ENCODE measurements at regions not wholly inside any gene's neighbourhood (a gene's known extent, or its start where the extent isn't known, plus 50 kb on each side); places are given as distances from the start of the nearest gene placed in this dataset.
"Not testable (repeated sequence)": the region's sequence is repeated elsewhere in the genome, so short reads cannot be mapped to it uniquely, and the experiment has no call there.

DNA sequence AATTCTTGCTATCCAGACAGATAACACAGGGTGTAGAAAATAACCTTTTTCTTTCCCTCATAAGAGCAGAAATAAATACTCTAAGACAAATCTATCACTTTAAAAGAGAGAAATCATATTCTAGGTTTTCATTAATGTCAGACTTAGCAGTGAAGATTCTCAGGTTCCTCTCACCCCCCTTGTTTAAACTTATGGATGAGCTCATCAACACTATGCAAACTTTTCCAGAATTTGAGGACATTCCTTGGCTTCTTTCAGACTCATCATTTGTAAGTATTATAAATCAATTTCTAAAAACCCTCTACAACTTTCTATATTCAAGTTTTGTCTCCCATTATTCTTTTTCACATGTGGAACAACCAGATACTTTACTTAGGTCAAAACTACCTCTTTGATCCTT is 374.9 kb upstream of the TRPC7 start:
- no peak for DNase-seq (ENCODE audit: low read depth)

DNA sequence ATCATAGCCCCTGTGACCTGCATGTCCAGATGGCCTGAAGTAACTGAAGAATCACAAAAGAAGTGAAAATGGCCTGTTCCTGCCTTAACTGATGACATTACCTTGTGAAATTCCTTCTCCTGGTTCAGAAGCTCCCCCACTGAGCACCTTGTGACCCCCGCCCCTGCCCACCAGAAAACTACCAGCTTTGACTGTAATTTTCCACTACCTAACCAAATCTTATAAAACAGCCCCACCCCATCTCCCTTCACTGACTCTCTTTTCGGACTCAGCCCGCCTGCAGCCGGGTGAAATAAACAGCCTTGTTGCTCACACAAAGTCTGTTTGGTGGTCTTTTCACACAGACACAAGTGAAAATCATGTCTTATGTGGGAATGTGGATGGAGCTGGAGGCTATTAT is 373.9 kb upstream of the TRPC7 start:
- not testable (repeated sequence) for DNase-seq (ENCODE audit: low read depth)

DNA sequence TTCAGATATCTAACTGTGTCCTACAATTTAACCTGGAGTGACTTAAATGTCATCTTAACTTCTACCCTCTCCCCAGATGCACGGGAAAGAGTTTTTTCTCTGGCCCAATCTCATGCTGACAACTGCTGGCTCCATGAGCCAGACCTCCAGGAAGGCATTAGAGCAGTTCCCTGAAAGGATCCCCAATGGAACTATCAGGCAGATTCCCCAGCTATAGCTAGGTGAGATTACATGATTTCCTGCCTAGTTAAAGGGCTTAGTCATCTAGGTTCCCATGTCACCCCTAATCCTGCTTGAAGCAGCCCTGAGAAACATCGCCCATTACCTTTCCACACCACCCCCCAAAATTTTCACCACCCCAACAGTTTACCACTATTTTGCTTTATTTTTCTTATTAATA is 373.5 kb upstream of the TRPC7 start:
- DNase-seq (ENCODE audit: low read depth) = no peak

DNA sequence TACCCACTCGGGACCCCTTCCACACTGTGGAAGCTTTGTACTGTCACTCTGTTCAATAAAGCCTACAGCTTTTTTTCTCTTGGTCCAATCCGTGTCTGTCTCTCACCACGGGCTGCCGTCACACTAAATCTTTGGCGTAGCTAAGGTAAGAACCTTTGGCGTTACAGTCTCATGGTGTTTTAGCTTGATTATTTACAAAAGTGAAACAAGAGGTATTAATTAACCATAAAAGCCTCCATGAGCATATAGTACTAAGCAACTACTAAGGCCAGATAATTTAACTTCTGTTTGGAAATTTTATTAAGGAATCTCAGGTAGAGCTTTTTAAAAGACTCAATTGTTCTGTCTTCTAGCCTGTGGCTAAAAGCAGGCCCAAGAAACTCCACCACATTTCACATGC is 370.7 kb upstream of the TRPC7 start:
- DNase-seq (ENCODE audit: low read depth) = no peak

GRCh38 chr5:136735611-136736010 is 370.3 kb upstream of the TRPC7 start:
- not testable (repeated sequence) for DNase-seq (ENCODE audit: low read depth)

GRCh38 chr5:136734628-136735027 is 369.3 kb upstream of the TRPC7 start:
- no peak for DNase-seq (ENCODE audit: low read depth)

- DNase-seq (ENCODE audit: low read depth) = no peak
Observed at GRCh38 chr5:136732751-136733150, 367.4 kb upstream of the TRPC7 start.

DNA sequence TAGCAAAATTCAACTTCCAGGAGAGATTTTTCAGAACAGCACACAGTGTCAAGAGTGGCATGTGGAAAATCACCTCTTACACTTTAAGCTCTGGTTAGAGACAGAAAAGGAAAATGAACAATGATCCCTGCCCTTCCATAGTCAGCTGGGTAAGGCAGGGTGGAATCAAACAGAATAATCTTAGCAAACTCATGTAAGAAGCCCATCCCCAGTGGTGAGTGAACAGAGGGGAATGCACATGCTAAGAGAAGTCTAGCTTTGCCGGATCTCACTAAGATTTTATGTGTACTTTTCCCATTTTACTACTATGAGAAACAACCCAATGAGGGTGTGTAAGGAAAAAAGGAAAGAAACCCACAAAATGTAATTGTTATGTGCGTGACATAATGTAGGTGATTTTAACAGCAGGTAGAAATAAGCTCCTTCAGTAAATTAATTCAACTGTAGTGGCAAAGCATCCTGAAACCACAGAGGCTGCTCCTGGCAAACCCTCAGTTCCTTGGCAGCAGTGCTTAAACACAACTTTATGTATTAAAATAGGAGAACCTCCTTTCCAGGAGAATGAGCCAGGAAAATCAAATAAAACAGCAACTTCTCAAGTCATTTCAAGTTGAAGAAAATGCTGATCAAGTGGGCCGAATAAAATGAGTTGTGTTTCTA is 366.0 kb upstream of the TRPC7 start:
- DNase-seq (ENCODE audit: low read depth) = no peak

- DNase-seq (ENCODE audit: low read depth) = no peak
Observed at GRCh38 chr5:136730426-136730825, 365.1 kb upstream of the TRPC7 start.

DNA sequence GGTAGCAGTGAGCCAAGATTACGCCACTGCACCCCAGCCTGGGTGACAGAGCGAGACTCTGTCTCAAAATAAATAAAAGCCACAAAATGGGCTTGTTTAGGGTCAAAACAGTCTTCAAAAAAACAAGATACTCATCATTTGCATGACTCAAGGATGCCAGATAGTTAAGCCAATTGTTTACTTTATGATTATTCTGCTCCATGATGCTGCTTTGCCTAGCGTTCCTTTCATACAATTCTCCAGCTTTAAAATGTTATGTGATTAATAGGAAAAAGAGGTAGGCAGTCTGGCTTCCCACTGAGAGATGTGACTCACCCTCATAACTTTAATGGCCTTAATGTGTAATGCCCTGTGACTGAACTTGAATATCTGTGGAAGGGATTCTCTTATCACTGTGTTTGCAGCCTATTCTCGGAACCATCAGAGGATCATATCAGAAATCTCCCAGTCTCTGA is 364.6 kb upstream of the TRPC7 start:
- DNase-seq (ENCODE audit: low read depth) = peak; percentile 69

DNA sequence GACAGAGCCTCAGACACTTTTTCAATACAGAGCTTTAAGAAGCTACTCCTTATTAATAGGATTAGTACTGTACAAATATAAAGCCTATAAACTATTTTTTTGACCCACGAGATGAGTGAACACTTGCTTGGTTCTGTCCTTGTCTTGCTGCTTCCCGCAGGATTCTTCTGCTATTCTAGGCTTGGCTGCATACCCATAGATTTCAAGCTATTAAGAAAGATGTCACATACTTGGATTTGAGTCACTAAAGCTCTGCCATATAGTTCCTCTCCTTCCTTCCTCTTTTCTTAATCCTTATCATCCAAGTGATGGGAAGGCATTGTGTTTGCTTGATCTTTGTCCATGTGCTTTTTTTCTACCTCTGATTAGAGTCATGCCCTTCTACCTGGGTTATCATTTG is 361.2 kb upstream of the TRPC7 start:
- DNase-seq (ENCODE audit: low read depth) = no peak

DNA sequence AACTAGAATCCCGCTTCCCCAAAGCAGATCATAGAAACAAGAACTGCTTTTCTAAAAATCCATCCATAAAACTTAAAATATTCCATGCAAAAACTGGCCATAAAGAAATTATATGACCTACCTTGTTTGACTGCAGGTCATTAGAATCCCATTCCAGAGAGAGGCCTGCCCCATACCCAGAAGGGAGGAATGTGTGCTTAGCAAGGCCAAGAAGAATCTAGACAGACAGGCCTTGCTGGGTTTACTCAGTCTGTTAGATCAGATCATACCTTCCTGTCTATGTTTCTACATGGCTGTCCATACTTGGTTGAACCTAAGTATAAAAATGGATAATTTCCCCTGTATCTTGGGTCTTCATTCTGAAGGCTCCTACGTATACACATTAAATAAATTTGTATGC is 358.8 kb upstream of the TRPC7 start:
- DNase-seq (ENCODE audit: low read depth) = no peak

- no peak for DNase-seq (ENCODE audit: low read depth)
Observed at GRCh38 chr5:136722581-136722980, 357.2 kb upstream of the TRPC7 start.

GRCh38 chr5:136722086-136722485 is 356.7 kb upstream of the TRPC7 start:
- no peak for DNase-seq (ENCODE audit: low read depth)

DNA sequence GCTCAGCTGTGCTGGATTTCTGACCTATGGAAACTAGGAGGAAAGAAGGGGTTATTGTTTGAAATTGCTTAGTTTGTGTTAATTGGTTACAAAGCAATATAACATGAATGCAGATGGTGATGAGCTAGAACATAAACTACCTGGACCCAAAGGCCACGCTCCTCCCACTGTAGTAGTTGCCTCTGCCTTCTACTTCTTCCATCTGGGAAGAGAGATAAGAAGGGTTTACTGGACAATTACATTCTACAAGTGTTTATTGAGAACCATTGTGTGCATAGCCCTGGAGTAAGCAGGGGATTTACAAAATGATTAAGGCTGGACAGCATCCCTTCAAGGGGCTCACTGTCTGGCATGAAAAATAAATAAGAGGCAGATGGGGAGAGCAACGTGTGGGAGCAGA is 355.3 kb upstream of the TRPC7 start:
- no peak for DNase-seq (ENCODE audit: low read depth)

DNA sequence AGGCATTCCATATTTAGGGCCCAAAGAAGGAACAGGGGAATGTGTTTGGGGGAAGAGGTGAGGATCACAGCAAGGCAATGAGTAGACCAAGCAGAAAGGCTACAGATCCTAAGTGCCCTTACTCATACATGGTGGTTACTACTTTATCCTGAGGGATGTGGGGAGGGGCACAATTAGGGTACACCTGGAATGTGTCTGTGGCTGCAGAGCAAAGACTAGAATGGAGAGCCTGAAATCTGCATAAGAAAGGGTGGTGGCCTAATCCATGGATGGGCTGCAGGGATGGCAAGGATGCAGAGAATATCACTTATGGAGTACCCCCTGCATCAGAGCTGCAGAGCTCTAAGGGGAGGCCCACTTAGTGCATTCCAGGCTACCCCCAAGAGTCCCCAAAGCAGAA is 352.6 kb upstream of the TRPC7 start:
- DNase-seq (ENCODE audit: low read depth) = no peak

DNA sequence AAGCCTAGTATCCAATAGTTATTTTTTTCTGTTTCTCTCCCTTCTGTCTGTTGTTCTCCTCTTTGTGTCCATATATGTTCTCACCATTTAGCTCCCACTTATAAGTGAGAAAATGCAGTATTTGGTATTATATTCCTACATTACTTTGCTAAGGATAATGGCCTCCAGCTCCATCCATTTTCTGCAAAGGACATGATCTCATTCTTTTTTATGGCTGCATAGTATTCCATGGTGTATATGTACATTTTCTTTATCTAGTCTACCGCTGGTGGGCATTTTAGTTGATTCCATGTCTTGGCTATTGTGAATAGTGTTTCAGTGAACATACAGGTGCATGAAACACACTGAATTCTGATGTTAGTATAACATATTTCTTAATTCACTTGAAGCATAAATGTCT is 348.9 kb upstream of the TRPC7 start:
- DNase-seq (ENCODE audit: low read depth) = no peak

- no peak for DNase-seq (ENCODE audit: low read depth)
Observed at GRCh38 chr5:136712628-136713027, 347.3 kb upstream of the TRPC7 start.

GRCh38 chr5:136710834-136711233 is 345.5 kb upstream of the TRPC7 start:
- no peak for DNase-seq (ENCODE audit: low read depth)

DNA sequence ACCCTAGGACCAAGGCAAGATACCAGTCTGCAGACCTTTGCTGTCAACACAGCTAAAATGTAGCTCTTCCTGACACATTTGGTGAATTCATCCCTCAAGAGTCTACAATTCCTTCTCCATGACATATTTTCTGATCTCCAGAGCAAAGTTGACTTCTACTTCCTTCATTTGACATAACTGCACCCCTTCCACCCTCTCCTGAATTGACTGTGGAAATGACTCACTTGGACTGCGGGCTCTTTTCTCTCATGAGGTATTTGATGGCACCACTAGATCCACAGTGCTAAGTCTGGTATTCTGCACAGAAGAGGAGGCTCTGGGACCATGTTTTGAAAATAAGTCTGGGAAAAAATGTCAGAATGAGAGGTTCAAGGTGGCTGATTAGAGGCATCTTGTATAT is 338.4 kb upstream of the TRPC7 start:
- DNase-seq (ENCODE audit: low read depth) = no peak

DNA sequence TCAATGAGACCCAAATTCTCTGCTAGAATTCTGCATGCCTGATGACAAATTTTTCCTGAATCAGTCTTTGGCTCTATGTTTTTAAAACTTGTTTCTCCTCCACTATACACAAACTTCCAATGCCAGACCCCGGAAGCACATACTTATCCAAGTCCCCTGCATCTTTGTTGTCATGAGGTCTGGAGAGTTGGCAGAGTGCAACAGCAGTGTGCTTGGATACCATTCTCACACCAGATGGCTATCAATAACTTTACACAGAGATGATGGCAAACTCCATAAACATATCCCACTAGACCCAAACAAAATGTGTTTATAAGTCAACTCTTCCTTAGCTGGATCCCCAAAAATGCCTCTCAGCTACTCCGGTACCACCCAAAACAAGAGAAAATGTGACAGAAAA is 337.7 kb upstream of the TRPC7 start:
- no peak for DNase-seq (ENCODE audit: low read depth)

DNA sequence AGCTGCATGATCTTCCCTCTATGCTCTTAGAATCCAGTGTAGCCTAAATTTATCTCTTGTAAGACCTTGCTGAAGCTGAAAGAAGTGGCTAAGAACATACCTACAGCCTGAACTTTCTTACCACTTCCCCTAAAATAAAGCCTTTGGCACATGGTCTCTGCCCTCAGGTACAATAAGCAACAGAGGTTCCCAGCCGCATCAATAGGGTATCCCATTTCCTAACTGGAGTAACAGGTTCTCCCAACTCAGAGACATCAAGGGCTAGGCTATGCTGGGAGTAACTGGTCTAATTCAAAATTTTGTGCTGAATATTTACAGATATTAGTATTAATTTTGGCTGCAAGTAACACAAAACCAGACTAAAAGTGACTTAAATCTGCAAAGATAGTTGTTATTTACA is 335.8 kb upstream of the TRPC7 start:
- no peak for DNase-seq (ENCODE audit: low read depth)

GRCh38 chr5:136699651-136700050 is 334.3 kb upstream of the TRPC7 start:
- DNase-seq (ENCODE audit: low read depth) = no peak

DNA sequence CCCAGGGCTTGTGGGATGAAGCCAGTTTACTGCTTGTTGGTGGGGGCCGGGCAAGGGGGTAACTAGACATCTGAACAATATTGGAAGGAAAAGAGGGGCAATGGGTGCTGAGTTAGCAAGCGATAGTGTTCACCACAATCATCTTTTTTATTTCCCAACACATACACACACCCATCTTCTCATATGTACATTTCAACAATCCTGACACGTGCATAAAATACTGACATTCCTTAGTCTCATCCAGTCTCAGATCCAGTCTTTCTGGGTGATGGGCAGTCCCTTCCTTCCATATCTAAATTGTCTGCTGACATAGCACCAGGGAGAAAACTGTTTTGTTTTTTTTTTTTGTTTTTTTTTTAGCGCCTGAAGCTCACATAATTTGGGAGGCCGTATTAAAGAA is 333.6 kb upstream of the TRPC7 start:
- no peak for DNase-seq (ENCODE audit: low read depth)

DNA sequence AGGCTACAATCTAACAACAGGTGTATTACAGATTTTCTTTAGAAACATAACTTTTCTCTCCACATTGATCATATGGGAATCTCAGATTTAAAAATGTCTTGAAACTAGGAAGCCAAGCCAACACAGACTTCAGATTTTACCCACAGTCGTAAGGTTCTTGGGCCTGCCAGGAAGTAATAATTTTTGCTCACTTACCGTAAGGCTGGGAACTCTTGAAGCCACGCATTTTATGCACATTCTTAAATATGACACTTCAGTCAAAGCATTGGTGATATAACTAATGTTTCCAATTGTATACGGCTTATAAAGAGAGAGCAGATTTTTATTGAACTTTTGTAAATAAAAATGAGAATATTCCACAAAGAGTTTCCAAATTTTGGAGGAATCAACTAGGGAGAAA is 328.9 kb upstream of the TRPC7 start:
- DNase-seq (ENCODE audit: low read depth) = no peak

All from ELR (cell line).